ENCODE measurements at regions not wholly inside any gene's neighbourhood (a gene's known extent, or its start where the extent isn't known, plus 50 kb on each side); places are given as distances from the start of the nearest gene placed in this dataset.

GRCh38 chr11:121899520-121899919 lies 216.5 kb downstream of the BLID start:
- TF ChIP-seq EZH2 (IDR thresholded peaks at IDR 0.05; ENCODE audit: insufficient read depth, poor library complexity, severe bottlenecking) (no peak), EZH2phosphoT487 (IDR thresholded peaks at IDR 0.05; ENCODE audit: insufficient read depth, low read depth) (no peak)

Data from GM23248 (cell line).